Ovary (tissue), 3 donors: ENCODE measurements at regions not wholly inside any gene's neighbourhood (a gene's known extent, or its start where the extent isn't known, plus 50 kb on each side); places are given as distances from the start of the nearest gene placed in this dataset.

Experiments used
- EP300 ChIP-seq: sonication (generic); formaldehyde crosslinking; IDR thresholded peaks from one replicate; pipeline ENCODE4 v1.6.1; 2017; ENCODE audit warnings: antibody characterized with exemption
- POLR2A ChIP-seq: fragments of 450-650 bp; IDR thresholded peaks from one replicate; pipeline ENCODE4 v1.6.1; 2017; ENCODE audit warnings: antibody characterized with exemption, mild to moderate bottlenecking, moderate library complexity
- TF ChIP-seq, protein P1 (sequence below), 3 donors: fragments of 450-650 bp in 2 of 3; fragments of 200-600 bp in 1 of 3; IDR thresholded peaks; one replicate each; pipeline versions ENCODE4 v1.5.1 to v1.8.0; 2016 to 2022; ENCODE audit warnings: antibody characterized with exemption in 3 of 3, mild to moderate bottlenecking in 1 of 3
- donor health status: DM: no; HTN: no; CAD: no.

DNA sequence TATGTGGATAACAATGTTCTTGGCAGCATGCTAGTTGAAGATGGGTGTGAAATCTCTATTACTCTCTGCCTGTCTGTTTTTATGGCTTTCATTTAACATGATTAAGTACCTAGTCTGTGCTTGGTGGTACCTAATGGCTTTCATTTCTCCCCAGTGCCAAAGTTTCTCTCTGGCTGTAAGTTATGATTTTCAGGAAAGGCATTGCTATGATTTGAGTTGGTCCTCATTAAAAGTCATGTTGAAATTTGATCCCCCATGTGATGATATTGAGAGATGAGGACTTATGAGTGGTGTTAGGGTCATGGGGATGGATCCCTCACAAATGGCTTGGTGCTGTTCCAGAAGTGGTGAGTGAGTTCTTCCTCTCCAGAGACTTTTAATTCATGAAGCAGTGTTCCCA lies 162.4 kb upstream of the IL15 start:
- TF ChIP-seq, protein P1, sequence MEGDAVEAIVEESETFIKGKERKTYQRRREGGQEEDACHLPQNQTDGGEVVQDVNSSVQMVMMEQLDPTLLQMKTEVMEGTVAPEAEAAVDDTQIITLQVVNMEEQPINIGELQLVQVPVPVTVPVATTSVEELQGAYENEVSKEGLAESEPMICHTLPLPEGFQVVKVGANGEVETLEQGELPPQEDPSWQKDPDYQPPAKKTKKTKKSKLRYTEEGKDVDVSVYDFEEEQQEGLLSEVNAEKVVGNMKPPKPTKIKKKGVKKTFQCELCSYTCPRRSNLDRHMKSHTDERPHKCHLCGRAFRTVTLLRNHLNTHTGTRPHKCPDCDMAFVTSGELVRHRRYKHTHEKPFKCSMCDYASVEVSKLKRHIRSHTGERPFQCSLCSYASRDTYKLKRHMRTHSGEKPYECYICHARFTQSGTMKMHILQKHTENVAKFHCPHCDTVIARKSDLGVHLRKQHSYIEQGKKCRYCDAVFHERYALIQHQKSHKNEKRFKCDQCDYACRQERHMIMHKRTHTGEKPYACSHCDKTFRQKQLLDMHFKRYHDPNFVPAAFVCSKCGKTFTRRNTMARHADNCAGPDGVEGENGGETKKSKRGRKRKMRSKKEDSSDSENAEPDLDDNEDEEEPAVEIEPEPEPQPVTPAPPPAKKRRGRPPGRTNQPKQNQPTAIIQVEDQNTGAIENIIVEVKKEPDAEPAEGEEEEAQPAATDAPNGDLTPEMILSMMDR (IDR thresholded peaks at IDR 0.05), result no peak
- TF ChIP-seq POLR2A (no peak), EP300 (no peak)
